ENCODE measurements at regions not wholly inside any gene's neighbourhood (a gene's known extent, or its start where the extent isn't known, plus 50 kb on each side); places are given as distances from the start of the nearest gene placed in this dataset.

GRCh38 chr4:18134111-18134510 lies 112.6 kb upstream of the LCORL start:
- H3K4me2 ChIP-seq (ENCODE audit: insufficient read depth, low read length) = no peak overlapping the region
- no TSS peak for BruUV-seq (replicated peaks)
- H3K79me2 ChIP-seq (ENCODE audit: control insufficient read depth, insufficient read depth, low read length) = no peaks in the 10 kb centered on the region
- TF ChIP-seq MYC (IDR thresholded peaks at IDR 0.05; ENCODE audit: low read depth, low read length) = no peak
- no peak for TF ChIP-seq FOS (IDR thresholded peaks at IDR 0.05; ENCODE audit: borderline replicate concordance, insufficient read depth, low read length)
- no peak for TF ChIP-seq GATA2 (IDR thresholded peaks at IDR 0.05; ENCODE audit: insufficient read depth, insufficient read length, low read depth, low read length)
- TF ChIP-seq EZH2 (IDR thresholded peaks at IDR 0.05; ENCODE audit: borderline replicate concordance, low read depth, low read length, severe bottlenecking) = no peak
- no peak for TF ChIP-seq MAX (IDR thresholded peaks at IDR 0.05; ENCODE audit: insufficient read depth, insufficient read length)
- no peak for TF ChIP-seq CTCF (IDR thresholded peaks at IDR 0.05; ENCODE audit: extremely low read depth in 1 of 2, insufficient read depth in 1 of 2, low read depth in 1 of 2, low read length in 2 of 2)
- TF ChIP-seq JUN (IDR thresholded peaks at IDR 0.05; ENCODE audit: borderline replicate concordance, insufficient read depth, insufficient read length, low read depth) = no peak
- no peak for TF ChIP-seq POLR2AphosphoS5 (IDR thresholded peaks at IDR 0.05; ENCODE audit: insufficient read depth, low read depth, low read length)
- TF ChIP-seq POLR2A (IDR thresholded peaks at IDR 0.05; ENCODE audit: low read depth, low read length) = no peak
- DNase-seq (ENCODE audit: low read depth, low spot score) (no peak), FAIRE-seq (no peak)
- H3K36me3 ChIP-seq (ENCODE audit: control insufficient read depth in 2 of 2, extremely low read depth in 1 of 2, insufficient read depth in 2 of 2, low read length in 2 of 2) = no peaks in the 10 kb centered on the region
- CTCF ChIA-PET = no interaction called here
- no peaks in the 10 kb centered on the region for H3K27me3 ChIP-seq (ENCODE audit: control insufficient read depth in 2 of 2, insufficient read depth in 2 of 2, low read length in 2 of 2)
- no peaks in the 10 kb centered on the region for H3K9me1 ChIP-seq (replicated peaks; ENCODE audit: control insufficient read depth, extremely low read depth, insufficient read depth, low read length)
- no peak overlapping the region for H2AFZ ChIP-seq (ENCODE audit: low read depth, low read length)
- no peaks in the 10 kb centered on the region for H3K4me1 ChIP-seq (ENCODE audit: control insufficient read depth, extremely low read depth, insufficient read depth, low read length)
- no peak overlapping the region for H3K9ac ChIP-seq (replicated peaks; ENCODE audit: extremely low read depth, insufficient read depth, low read length)
- POLR2A ChIA-PET = no interaction called here
- H3K27ac ChIP-seq (ENCODE audit: insufficient read depth, low read depth, low read length) = no peak overlapping the region
- dilution Hi-C loops (cut with MboI; ENCODE audit: extremely low pct_ligation_motif_present, low sequenced_read_pairs) = no loop called here
- no peak overlapping the region for H3K4me3 ChIP-seq (replicated peaks in 1 of 3; ENCODE audit: insufficient read depth in 1 of 3, low read depth in 1 of 3, low read length in 3 of 3)
- H3K9me3 ChIP-seq (replicated peaks; ENCODE audit: control insufficient read depth, insufficient read depth, low read length) = no peaks in the 10 kb centered on the region
- intact Hi-C loops (cut with micrococcal nuclease) = no loop called here
- no peaks in the 10 kb centered on the region for H4K20me1 ChIP-seq (replicated peaks; ENCODE audit: control insufficient read depth, extremely low read depth, insufficient read depth, low read length)

Measured in endothelial cell of umbilical vein (primary cell).